ENCODE measurements at regions not wholly inside any gene's neighbourhood (a gene's known extent, or its start where the extent isn't known, plus 50 kb on each side); places are given as distances from the start of the nearest gene placed in this dataset.

- TF ChIP-seq, protein P1, sequence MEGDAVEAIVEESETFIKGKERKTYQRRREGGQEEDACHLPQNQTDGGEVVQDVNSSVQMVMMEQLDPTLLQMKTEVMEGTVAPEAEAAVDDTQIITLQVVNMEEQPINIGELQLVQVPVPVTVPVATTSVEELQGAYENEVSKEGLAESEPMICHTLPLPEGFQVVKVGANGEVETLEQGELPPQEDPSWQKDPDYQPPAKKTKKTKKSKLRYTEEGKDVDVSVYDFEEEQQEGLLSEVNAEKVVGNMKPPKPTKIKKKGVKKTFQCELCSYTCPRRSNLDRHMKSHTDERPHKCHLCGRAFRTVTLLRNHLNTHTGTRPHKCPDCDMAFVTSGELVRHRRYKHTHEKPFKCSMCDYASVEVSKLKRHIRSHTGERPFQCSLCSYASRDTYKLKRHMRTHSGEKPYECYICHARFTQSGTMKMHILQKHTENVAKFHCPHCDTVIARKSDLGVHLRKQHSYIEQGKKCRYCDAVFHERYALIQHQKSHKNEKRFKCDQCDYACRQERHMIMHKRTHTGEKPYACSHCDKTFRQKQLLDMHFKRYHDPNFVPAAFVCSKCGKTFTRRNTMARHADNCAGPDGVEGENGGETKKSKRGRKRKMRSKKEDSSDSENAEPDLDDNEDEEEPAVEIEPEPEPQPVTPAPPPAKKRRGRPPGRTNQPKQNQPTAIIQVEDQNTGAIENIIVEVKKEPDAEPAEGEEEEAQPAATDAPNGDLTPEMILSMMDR (conservative IDR thresholded peaks at IDR 0.05): no peak
- TF ChIP-seq EZH2 (IDR thresholded peaks at IDR 0.05; ENCODE audit: low read depth): no peak
Observed at GRCh38 chr13:89181041-89181440, 1509.9 kb downstream of the SLITRK5 start.
